HTR-8/SVneo (cell line): ENCODE measurements at regions not wholly inside any gene's neighbourhood (a gene's known extent, or its start where the extent isn't known, plus 50 kb on each side); places are given as distances from the start of the nearest gene placed in this dataset.
"Not testable (repeated sequence)": the region's sequence is repeated elsewhere in the genome, so short reads cannot be mapped to it uniquely, and the experiment has no call there.

ENCODE experiments used
- DNase-seq: peaks from one replicate; pipeline ENCODE4 v3.0.0; 2011; ENCODE audit warnings: low spot score, mixed read lengths; ENCODE audit not compliant: insufficient read length
- FAIRE-seq: peaks from 2 replicates; lab custom pipeline; 2011; peaks lifted over from hg19 to GRCh38; lab: Jason Lieb, UNC

- not testable (repeated sequence) for DNase-seq, FAIRE-seq
These were observed 260.2 kb downstream of the BCL2L11 start for GRCh38 chr2:111380733-111381439.

GRCh38 chr2:111381530-111382306 is 261.0 kb downstream of the BCL2L11 start:
- not testable (repeated sequence) for FAIRE-seq, DNase-seq

GRCh38 chr2:111382507-111382906 is 261.8 kb downstream of the BCL2L11 start:
- not testable (repeated sequence) for FAIRE-seq, DNase-seq

GRCh38 chr2:111383311-111383710 is 262.6 kb downstream of the BCL2L11 start:
- not testable (repeated sequence) for FAIRE-seq, DNase-seq

GRCh38 chr2:111385226-111385957 is 264.7 kb downstream of the BCL2L11 start:
- not testable (repeated sequence) for DNase-seq, FAIRE-seq

GRCh38 chr2:111390605-111391004 is 269.9 kb downstream of the BCL2L11 start:
- FAIRE-seq: not testable (repeated sequence)

GRCh38 chr2:111395350-111396128 is 274.8 kb downstream of the BCL2L11 start:
- DNase-seq, FAIRE-seq: not testable (repeated sequence)

More at GRCh38 chr2:111390605-111391004, 269.9 kb downstream of the BCL2L11 start:
- DNase-seq: not testable (repeated sequence)

GRCh38 chr2:111400598-111401253 is 280.0 kb downstream of the BCL2L11 start:
- not testable (repeated sequence) for FAIRE-seq, DNase-seq

GRCh38 chr2:111401270-111402140 is 280.8 kb downstream of the BCL2L11 start:
- DNase-seq, FAIRE-seq: not testable (repeated sequence)

GRCh38 chr2:111402450-111402849 is 281.7 kb downstream of the BCL2L11 start:
- FAIRE-seq, DNase-seq: not testable (repeated sequence)

GRCh38 chr2:111403287-111403686 is 282.6 kb downstream of the BCL2L11 start:
- not testable (repeated sequence) for DNase-seq, FAIRE-seq

GRCh38 chr2:111406616-111407015 is 285.9 kb downstream of the BCL2L11 start:
- FAIRE-seq, DNase-seq: not testable (repeated sequence)

- not testable (repeated sequence) for FAIRE-seq, DNase-seq
These were observed 287.0 kb downstream of the BCL2L11 start for GRCh38 chr2:111407632-111408194.

- FAIRE-seq, DNase-seq: not testable (repeated sequence)
These were observed 290.2 kb downstream of the BCL2L11 start for GRCh38 chr2:111410868-111411406.

GRCh38 chr2:111411867-111412681 is 291.4 kb downstream of the BCL2L11 start:
- FAIRE-seq, DNase-seq: not testable (repeated sequence)

GRCh38 chr2:111412841-111413650 is 292.3 kb downstream of the BCL2L11 start:
- DNase-seq, FAIRE-seq: not testable (repeated sequence)
